ENCODE measurements at regions not wholly inside any gene's neighbourhood (a gene's known extent, or its start where the extent isn't known, plus 50 kb on each side); places are given as distances from the start of the nearest gene placed in this dataset.

- H3K4me1 ChIP-seq (ENCODE audit: insufficient read depth, low read length) = no peaks in the 10 kb centered on the region
- peaks cover 1% of the 10 kb centered on the region for H3K9me3 ChIP-seq (ENCODE audit: control insufficient read depth, low read depth, low read length)
- H3K23ac ChIP-seq (ENCODE audit: insufficient read length, low read depth, low read length) = no peak overlapping the region
- H2AFZ ChIP-seq (ENCODE audit: low read length) = no peak overlapping the region
- Mint-ChIP-seq H3K27ac (no peak overlapping the region), H3K27me3 (ENCODE audit: low read depth) (no peaks in the 10 kb centered on the region), H3K4me1 (peaks cover 0 to 3% of the 10 kb centered on the region in 2 experiments; a peak in 2 of 4 replicates), H3K36me3 (ENCODE audit: insufficient read depth in 1 of 3, low read depth in 3 of 3) (no peaks in the 10 kb centered on the region; a peak in 2 of 7 replicates), H3K9me3 (peaks cover 41 to 52% of the 10 kb centered on the region in 2 experiments), H3K4me3 (no peak overlapping the region)
- no peak for TF ChIP-seq CTCF (conservative IDR thresholded peaks at IDR 0.05)
- no peak overlapping the region for H2BK20ac ChIP-seq (ENCODE audit: low read depth, low read length, poor library complexity, severe bottlenecking)
- no CpG with 5 or more reads among the region's 4 CpGs for WGBS (ENCODE audit: extremely low coverage, insufficient read length, low lambda C conversion rate)
- no peaks in the 10 kb centered on the region for H3K23me2 ChIP-seq (ENCODE audit: insufficient read length, low read depth, low read length, poor library complexity, severe bottlenecking)
- no peak overlapping the region for H3K4me2 ChIP-seq (ENCODE audit: insufficient read depth, insufficient read length, low read length)
- H2BK15ac ChIP-seq (ENCODE audit: low read depth, low read length) = no peak overlapping the region
- no peaks in the 10 kb centered on the region for H3K79me1 ChIP-seq (ENCODE audit: insufficient read depth, low read depth, low read length, poor library complexity, severe bottlenecking)
- no peak overlapping the region for H2BK5ac ChIP-seq (ENCODE audit: insufficient read length, low read length)
- no peak overlapping the region for H3K4ac ChIP-seq (ENCODE audit: low read depth, low read length)
- H2BK120ac ChIP-seq (ENCODE audit: low read depth, low read length, poor library complexity, severe bottlenecking) = no peak overlapping the region
- no peak overlapping the region for H3T11ph ChIP-seq (ENCODE audit: low read length)
- no peak overlapping the region for H3K14ac ChIP-seq (ENCODE audit: insufficient read depth, low read length)
- H3K27me3 ChIP-seq (ENCODE audit: insufficient read depth, low read length) = no peaks in the 10 kb centered on the region
- no peak overlapping the region for H4K91ac ChIP-seq (ENCODE audit: insufficient read length, low read depth, low read length)
- no peak overlapping the region for H4K5ac ChIP-seq (ENCODE audit: insufficient read length, low read depth, low read length)
- DNase-seq = no peak
- H2AK5ac ChIP-seq (ENCODE audit: insufficient read length, low read length) = no peak overlapping the region
- H4K8ac ChIP-seq (replicated peaks; ENCODE audit: insufficient read length, low read depth, low read length) = no peak overlapping the region
- no peak overlapping the region for H3K27ac ChIP-seq (ENCODE audit: insufficient read length, low read depth, low read length)
- no peak overlapping the region for H3K56ac ChIP-seq (ENCODE audit: insufficient read length, low read depth, low read length)
- H3K9ac ChIP-seq (ENCODE audit: extremely low read depth, insufficient read length, low read length) = no peak overlapping the region
- no peak overlapping the region for H2BK12ac ChIP-seq (ENCODE audit: insufficient read length, low read depth, low read length)
- H3K79me2 ChIP-seq (ENCODE audit: insufficient read depth, low read length) = no peaks in the 10 kb centered on the region
- no peak overlapping the region for H3K18ac ChIP-seq (ENCODE audit: insufficient read length, low read depth, low read length)
- no peaks in the 10 kb centered on the region for H4K20me1 ChIP-seq (ENCODE audit: control insufficient read depth, insufficient read depth, insufficient read length)
Measured at GRCh38 chrX:45527834-45528233, 327.2 kb upstream of the DIPK2B start.
